Brain microvascular endothelial cell (primary cell): ENCODE measurements at regions not wholly inside any gene's neighbourhood (a gene's known extent, or its start where the extent isn't known, plus 50 kb on each side); places are given as distances from the start of the nearest gene placed in this dataset.

Source experiments
- DNase-seq: peaks from one replicate; pipeline ENCODE4 v3.0.0-alpha.2; 2020
- H3K27ac ChIP-seq: fragments of 250-450 bp; sonication (Bioruptor Pico); 2 replicates; pipeline ENCODE4 v1.5.1; 2020; ENCODE audit warnings: mild to moderate bottlenecking, moderate library complexity
- H3K27me3 ChIP-seq: fragments of 250-450 bp; sonication (Bioruptor Pico); replicated peaks from 2 replicates; pipeline ENCODE4 v1.5.1; 2020; ENCODE audit warnings: mild to moderate bottlenecking
- H3K36me3 ChIP-seq: fragments of 250-450 bp; sonication (Bioruptor Pico); replicated peaks from 2 replicates; pipeline ENCODE4 v1.5.1; 2020; ENCODE audit warnings: mild to moderate bottlenecking
- H3K4me3 ChIP-seq: 2 replicates; pipeline ENCODE4 v1.5.1; 2011; ENCODE audit warnings: low read depth, mild to moderate bottlenecking, control low read depth, low read length, moderate library complexity
- in situ Hi-C: cut with HindIII; loops from 2 replicates; pipeline ENCODE4 v1.10.0; 2017; ENCODE audit warnings: low sequenced_read_pairs, low pct_ligation_motif_present
- TF ChIP-seq, protein P1 (sequence below): IDR thresholded peaks from 2 replicates; pipeline ENCODE4 v1.5.1; 2011; ENCODE audit warnings: low read depth, mild to moderate bottlenecking, moderate library complexity, low read length, control low read depth, inconsistent platforms; ENCODE audit errors: missing control alignments

DNA sequence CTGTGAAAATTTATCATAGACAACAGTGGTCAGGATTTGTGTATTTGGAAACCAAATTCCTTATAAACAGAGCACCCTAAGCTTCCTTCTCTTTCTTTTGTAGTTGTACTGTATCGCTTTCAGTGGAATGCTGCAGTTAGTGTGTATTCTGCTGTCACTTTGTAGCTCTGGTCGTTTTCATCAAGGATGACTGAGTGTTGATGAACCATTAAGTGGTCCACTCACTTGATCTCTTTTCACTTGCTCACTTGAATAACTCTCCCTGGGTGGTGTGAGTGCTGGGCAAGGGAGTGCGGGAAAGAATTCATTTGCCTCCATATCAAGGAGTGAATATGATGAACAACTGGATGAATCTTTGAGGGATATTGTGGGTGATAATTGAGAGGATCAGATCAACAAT, 1225.7 kb upstream of the WWC1 start:
- H3K4me3 ChIP-seq: no peak overlapping the region
- TF ChIP-seq, protein P1, sequence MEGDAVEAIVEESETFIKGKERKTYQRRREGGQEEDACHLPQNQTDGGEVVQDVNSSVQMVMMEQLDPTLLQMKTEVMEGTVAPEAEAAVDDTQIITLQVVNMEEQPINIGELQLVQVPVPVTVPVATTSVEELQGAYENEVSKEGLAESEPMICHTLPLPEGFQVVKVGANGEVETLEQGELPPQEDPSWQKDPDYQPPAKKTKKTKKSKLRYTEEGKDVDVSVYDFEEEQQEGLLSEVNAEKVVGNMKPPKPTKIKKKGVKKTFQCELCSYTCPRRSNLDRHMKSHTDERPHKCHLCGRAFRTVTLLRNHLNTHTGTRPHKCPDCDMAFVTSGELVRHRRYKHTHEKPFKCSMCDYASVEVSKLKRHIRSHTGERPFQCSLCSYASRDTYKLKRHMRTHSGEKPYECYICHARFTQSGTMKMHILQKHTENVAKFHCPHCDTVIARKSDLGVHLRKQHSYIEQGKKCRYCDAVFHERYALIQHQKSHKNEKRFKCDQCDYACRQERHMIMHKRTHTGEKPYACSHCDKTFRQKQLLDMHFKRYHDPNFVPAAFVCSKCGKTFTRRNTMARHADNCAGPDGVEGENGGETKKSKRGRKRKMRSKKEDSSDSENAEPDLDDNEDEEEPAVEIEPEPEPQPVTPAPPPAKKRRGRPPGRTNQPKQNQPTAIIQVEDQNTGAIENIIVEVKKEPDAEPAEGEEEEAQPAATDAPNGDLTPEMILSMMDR: no peak
- no peak overlapping the region for H3K27ac ChIP-seq
- H3K36me3 ChIP-seq: no peaks in the 10 kb centered on the region
- no peaks in the 10 kb centered on the region for H3K27me3 ChIP-seq
- no peak for DNase-seq
- in situ Hi-C loops: no loop called here

DNA sequence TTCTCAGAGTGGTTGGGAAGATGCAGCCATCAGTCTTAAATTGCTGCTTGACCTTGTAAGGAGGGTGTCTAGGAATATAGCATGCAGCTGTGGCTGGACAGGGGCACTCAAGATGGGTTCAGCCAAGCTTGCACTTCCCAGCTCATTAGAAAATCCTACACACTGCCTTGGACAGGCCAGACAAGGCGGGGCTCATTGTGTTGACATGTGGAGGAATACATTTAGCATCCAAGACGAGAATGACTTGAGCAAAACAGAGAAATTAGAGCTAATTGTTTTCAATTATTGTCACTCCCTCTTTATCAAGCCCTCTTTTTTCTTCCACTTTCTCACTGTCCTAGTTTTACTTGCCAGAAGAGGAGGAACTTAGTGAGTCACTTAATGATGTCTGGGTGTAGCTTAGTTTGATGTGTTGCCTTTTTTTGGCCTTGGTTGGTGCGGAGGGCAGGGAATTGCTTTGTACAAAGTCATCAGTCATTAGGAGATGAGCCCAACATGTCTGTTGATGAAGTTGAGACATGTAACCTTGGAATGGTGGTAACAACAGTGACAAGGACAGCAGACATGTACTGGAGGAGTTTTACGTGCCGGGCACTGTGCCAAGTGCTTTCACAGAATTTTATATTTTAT, 1219.3 kb upstream of the WWC1 start:
- no peak overlapping the region for H3K4me3 ChIP-seq
- H3K27ac ChIP-seq: no peak overlapping the region
- no peaks in the 10 kb centered on the region for H3K27me3 ChIP-seq
- DNase-seq: no peak
- in situ Hi-C loops: no loop called here
- no peaks in the 10 kb centered on the region for H3K36me3 ChIP-seq
- TF ChIP-seq, protein P1: no peak

DNA sequence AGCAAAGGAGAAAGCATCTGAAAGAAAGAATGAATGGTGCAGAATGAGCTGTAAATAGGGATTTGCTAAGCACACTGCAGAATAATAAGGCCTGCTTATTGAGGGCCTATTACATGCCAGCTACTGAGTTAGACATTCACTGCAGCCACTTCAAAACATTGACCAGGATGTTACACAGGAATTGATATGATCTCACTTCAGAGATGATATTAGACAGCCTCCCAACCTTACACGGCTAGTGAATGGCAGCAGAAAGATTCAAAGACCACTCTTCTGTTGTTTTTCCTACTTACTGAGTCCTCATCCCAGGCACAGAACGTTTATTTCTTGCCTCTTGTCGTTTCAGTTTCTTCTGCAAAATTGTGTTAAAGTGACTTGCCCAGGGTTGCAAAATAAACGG, 1209.9 kb upstream of the WWC1 start:
- Histone ChIP-seq H3K27me3 (no peaks in the 10 kb centered on the region), H3K4me3 (no peak overlapping the region), H3K36me3 (no peaks in the 10 kb centered on the region), H3K27ac (no peak overlapping the region)
- in situ Hi-C loops: no loop called here
- TF ChIP-seq, protein P1: no peak
- DNase-seq: no peak

DNA sequence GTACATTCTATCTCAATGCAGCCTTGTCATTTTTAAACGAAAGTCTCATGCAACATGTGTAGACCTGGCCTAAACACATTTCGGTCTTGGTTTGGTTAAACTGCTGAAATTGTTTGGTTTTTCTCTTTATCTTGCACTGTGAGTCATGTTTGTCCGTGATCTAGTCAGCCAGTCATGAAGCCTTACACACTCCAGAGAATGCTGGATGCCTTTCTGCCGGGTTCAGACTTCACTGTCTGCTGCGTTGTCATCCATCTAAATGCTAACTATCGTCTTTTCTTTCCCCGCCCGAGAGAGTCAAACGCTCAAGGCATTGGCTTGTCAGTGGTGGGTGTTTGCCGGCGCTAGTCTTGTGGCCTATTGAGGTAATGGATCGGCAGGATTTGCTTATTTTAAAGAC, 1194.6 kb upstream of the WWC1 start:
- H3K36me3 ChIP-seq: no peaks in the 10 kb centered on the region
- in situ Hi-C loops: no loop called here
- no peaks in the 10 kb centered on the region for H3K27me3 ChIP-seq
- no peak for DNase-seq
- H3K27ac ChIP-seq: no peak overlapping the region
- TF ChIP-seq, protein P1: no peak
- no peak overlapping the region for H3K4me3 ChIP-seq

DNA sequence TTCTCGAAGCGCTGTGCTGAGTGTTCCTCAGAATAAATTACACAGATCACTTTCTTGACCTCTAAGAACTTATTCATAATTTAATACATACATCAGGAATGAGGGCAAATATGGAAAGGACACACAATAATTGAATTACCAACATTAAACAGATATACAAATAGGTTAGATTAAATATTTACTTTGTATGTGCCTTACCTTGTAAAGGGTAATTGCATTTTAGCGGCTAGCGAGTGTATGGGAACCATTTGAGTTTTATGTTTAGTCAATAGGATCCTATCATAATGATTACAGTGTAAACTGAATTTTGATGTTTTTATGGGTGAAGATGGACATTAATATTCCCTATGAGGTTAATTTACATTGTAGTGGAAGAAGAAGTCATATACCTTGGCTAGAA, 1187.1 kb upstream of the WWC1 start:
- Histone ChIP-seq H3K36me3 (no peaks in the 10 kb centered on the region), H3K27me3 (no peaks in the 10 kb centered on the region), H3K27ac (no peak overlapping the region), H3K4me3 (no peak overlapping the region)
- TF ChIP-seq, protein P1: no peak
- DNase-seq: no peak
- in situ Hi-C loops: no loop called here

GRCh38 chr5:167105941-167106340, 1185.5 kb upstream of the WWC1 start:
- no peak for DNase-seq
- Histone ChIP-seq H3K27ac (no peak overlapping the region), H3K4me3 (no peak overlapping the region), H3K27me3 (no peaks in the 10 kb centered on the region), H3K36me3 (no peaks in the 10 kb centered on the region)
- in situ Hi-C loops: no loop called here
- TF ChIP-seq, protein P1: no peak
